Myocyte (in vitro differentiated cells): ENCODE measurements at regions not wholly inside any gene's neighbourhood (a gene's known extent, or its start where the extent isn't known, plus 50 kb on each side); places are given as distances from the start of the nearest gene placed in this dataset.
"Not testable (repeated sequence)": the region's sequence is repeated elsewhere in the genome, so short reads cannot be mapped to it uniquely, and the experiment has no call there.

Experiments
- DNase-seq: peaks from one replicate; pipeline ENCODE4 v3.0.0-alpha.2; 2012; ENCODE audit warnings: low read depth

DNA sequence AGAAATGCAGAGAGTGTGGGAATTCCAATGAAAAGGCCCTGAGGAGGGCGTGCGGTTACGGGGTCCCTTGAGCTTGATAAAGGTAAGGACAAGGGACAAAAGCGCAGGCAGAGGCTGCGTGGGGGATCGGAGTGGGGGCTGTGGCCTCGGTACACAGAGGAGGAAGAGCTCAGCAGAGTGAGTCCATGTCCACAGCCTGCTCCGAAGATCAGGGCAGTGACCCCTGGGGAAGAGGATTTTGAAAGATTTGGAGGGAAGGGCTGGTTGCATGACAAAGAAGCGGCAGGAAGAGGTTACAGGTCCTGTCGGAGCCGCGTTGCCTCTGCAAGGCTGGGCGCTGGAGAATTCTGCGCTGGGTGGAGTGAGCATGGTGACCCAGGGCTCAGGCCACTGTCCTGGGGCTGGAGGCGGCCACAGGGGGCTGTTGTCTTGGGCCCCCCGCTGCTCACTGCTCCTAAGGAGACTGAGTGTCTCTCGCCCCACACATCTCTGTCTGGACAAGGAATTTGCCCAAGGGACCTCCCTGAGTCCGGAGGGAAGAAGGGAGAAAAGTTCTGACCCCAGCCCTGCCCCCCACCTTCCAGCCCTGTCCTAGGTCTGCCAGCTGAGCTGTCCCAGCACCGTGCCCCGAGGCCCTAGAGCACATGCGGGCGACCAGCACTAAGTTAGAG, 69.8 kb upstream of the INSIG1 start:
- DNase-seq: no peak

DNA sequence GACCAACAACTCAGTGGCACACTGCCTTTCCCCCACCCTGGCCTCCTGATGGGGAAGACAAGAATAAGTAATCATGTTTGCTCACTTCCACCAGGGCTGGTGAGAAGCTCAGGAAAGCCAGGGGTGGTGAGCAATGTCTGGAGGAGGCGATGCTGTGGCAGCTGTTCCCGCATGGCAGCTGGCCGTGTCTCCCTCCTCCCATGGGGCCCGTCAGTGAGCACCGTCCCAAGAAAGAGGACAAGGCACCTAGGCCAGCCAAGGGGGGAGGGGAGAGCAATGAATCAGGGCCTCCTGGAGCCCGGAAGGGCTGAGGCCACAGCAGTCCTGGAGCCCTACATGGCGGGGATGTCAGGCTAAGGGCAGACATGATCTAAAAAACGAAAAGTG, 69.2 kb upstream of the INSIG1 start:
- DNase-seq: peak; percentile 85

DNA sequence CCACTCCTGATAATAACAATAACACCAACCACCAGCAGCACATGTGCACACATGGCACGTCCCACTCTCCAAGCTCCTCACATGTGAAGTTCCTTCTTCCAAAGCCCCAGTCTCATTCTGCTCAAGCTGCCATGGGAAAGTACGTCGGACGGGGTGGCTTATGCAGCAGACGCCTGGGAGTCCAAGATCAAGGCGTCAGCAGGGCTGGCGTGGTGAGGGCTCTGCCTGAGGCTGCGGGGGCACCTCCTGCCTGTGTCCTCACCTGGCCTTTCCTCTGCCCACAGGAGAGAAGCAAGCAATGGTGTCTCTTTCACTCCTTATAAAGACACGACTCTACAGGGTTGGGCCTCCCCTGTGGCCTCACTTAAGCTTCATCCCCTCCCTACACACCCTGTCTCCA, 68.8 kb upstream of the INSIG1 start:
- DNase-seq: peak; percentile 58

DNA sequence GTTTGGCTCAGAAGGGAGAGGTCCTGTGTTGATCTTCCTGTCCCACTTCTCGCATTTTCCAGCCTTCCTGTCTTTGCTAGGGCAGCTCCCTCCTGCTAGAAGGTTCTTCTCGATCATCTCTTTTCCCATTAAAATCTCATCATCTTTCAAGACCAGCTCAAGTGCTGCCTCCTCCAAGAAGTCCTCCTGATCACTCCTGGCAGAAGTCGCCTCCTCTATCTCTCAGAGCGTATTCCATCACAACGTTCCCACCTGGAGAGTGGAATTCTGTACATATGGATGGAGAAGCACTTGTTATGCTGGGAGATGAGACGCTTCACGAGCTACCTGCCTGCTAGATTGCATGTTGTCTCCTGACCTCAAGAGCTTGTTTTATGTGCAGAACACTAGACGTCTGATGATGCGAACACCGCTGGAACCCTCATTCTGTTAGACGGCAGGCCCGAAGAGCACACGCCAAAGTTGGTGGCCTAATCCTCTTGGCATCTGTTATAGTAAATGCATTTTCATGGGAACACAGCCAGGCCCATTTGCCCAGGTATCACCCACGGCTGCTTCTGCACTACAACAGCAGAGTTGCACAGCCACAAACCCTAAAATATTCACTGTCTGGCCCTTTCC, 68.0 kb upstream of the INSIG1 start:
- no peak for DNase-seq

DNA sequence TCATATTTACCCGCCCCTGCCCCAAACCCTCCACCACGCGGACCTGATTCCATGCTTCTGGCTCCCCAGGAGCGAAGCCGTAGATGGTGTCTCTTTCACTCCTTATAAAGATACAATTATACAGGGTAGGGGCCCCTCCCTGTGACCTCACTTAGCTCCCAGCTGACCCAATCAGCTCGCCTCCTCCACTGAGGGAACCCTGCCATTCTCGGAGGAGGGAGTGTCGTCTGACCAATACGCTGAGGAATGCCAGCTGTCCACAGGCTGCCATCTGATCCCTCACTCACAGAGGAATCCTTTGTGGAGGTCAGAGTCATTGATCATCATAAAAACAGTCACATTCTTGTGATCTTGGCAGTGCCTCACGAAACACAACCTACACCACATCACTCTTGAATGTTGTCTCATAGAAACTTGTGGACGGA, 67.5 kb upstream of the INSIG1 start:
- DNase-seq: peak; percentile 100

DNA sequence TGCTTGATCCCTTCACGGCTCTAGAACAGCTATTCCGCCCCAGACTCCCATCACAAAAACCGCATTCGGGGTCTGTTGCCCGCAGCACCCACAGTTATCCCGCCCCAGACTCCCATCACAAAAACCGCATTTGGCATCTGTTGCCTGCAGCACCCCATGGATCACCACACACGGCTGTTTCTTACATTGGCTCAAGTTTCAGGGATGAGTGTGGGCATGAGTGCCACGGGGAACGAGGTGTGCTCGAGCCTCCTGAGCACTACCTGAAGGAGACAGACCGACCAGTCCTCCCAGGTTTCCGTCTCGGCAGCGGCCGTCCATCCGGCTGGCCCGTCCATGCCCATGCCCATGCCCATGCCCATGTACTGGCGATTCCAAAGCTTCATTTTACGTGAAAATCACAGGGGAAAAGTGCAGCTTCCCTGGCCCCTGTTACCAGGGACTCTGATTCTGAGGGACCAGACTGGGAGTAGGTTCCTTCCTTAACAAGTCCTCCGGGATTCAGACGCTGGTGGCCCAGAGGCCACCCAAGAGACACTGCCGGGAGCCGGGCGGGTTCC, 66.4 kb upstream of the INSIG1 start:
- no peak for DNase-seq

DNA sequence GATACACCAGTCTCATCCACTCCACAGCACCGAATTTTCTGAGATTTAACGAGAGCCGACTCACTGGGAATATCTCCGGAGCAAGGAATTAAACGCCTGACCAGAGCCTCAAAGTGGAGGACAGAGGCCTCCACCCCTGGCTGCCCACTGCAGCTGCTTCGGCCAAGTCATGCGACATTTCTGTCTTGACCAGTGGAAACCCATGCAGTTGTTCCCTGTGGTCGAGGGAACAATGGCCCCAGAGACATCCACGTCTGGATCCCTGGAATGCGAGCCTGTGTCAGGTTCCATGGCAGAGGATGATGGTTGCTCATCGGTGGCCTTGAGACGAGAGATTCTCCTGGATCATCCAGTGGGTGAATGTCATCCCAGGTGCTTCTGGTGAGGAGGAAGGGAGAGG, 65.7 kb upstream of the INSIG1 start:
- DNase-seq: peak; percentile 88

DNA sequence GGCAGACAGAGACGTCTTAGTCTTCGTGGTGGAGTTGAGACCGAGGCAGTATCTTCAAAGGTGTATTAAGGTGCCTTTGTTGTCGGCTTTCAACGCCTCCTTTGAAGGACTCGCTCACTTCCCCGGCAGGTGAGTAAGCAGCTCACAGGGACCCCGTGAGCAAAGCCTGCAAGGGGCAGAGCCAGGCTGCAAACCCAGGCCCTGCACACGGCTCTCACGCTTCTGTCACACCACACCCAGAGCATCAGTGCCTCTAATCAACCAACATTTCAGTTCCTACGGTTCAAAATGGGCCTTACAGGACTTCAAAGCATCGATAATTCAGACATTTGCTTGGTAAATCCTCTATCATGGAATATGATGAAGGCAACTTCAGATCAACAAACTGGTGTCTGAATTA, 64.8 kb upstream of the INSIG1 start:
- DNase-seq: no peak

DNA sequence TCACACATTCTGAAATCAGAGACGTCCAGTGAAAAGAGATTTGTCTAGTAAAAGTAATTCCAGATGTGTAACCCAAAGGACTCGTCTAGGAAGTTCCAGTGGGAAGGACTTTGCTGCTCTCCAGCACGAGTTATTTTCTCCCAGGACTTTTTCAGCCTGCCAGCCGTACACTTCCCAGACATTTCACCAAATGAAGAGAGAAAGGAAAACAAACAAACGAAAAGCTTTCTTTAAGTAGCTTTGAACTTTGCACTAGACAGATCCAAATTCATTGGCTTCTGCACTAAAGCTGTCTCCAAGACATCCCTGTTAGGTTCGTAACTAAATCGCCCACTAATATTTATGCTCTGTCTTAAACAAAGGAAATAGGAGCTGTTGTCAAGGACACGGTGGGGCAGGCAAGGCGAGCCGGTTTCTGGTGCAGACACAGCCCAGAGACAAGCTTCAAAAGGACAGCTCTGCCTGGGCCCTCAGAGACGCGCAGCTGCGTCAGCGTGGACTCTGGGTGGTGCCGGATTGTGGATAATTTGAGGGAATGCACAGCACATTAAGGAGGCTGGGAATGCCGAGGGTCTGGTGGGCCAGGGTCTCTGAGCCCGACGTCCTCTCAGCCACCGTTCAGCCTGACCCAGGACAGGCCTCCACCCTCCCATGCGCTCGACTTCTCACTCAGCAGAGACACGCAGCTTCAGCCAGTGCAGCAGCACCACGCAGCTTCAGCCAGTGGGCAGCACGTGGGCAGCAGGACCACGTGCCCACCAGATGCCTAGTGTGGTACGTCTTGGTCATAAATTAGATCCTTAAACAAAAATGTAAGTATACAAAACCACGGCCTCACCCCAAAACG, 64.1 kb upstream of the INSIG1 start:
- DNase-seq: no peak

DNA sequence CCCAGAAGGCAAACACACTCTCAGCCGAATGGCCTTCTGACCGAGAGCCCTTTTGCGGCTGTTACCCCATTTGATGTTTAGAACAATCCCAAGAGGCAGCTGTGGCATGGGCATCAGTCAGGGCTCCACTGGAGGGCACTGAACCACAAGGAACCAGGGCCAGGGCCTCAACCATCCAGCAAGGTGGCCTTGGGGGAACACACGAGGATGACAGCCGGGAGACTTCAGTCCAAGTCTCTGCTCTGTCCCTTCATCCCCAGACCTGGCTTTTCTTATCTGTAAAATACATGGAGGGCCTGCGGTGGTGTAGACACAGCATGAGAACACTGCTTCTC, 63.6 kb upstream of the INSIG1 start:
- peak; percentile 51 for DNase-seq

DNA sequence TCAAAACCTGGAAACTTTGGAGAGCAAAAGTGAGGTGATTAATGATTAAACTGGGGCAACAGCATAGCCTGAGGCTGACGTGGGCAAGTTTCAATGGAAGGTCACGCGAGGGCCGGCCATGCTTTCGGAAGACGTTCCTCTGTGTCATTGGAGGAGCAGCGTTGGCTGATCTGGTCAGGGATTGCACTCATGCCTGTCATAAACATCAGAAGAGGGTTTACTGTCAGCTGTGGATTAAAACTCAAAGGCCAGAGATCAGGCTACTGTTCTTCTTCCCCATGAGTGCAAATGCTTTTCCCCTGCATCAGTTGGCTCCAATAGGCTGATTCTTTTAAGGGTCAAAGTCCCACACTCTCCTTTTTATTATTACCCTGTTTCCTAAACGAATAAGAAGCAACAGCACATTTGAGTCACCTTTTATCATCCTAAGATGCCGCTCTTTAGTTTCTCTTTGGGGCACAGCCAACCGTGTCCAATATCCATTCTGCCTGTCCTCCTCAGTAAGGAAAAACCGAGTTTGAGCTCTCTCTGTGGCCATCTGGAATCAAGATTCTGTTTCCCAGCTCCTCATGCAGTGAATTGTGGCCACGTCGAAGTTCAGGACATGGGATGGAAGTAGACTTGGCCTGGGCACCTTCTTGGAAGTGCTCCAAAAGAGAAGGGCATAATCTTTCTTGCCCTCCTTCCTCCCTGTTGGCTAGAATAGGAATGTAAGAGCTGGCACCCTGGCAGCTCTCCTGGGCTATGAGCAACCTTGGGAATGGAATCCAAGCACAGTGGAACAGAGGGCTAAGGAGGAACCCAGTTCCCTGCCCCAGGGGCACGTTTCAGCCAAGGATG, 62.5 kb upstream of the INSIG1 start:
- DNase-seq: no peak

DNA sequence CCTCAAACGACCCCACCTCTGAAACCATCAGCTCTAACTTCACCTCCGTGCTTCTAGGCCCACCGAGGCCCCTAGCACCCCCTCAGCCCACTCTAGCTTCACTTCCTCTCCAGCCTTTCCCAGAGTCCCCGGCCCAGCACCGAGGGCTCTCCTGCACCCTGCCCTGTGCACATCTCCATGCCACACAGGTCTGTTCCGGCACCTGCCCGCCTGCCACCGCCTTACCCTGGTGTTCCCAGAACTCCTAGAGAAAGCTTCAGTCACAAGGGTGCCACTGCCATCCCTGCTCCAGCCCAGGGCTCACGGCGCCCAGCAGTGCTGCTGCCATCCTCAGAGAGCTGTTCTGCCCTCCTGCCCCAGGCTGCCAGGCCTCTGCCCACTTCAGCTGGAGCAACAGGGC, 61.3 kb upstream of the INSIG1 start:
- no peak for DNase-seq

DNA sequence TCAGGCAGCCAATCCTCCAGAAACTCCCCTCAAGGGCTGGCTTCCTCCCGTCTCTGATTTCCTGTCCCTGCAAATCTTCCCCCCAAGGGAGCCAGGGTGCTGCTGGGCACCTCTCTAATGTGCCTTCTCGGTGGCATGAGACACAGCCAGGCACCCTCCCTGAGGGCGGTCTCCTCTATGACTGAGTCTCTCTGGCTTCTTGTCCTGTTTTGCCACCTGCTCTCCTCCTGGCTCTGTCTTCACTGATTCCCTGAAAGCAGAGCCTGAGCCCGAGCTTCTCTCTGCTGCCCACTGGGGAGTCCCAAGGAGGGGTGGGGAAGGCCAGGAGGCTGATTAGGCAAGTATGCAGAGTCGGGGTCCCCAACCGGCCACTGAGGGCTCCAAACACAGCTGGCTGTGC, 60.4 kb upstream of the INSIG1 start:
- DNase-seq: no peak

DNA sequence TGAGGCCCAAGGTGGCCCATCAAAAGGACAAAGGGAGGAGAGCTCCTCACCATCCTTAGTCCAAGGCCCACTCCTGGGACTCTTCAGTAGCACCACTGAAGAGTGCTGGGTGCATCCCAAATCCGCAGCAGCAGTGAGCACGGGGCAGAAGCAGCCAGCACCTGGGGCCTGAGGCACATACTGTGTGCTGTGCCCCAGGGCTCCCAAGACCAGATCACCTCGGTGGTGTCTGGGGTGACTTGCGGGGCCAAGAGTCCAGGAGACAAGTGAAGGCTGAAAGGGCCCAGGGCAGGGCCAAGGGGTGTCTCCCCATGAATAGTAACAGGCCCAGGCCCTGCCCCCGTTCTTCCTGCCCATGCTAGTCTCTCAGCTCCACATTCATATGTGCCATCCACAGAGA, 59.9 kb upstream of the INSIG1 start:
- DNase-seq: no peak

DNA sequence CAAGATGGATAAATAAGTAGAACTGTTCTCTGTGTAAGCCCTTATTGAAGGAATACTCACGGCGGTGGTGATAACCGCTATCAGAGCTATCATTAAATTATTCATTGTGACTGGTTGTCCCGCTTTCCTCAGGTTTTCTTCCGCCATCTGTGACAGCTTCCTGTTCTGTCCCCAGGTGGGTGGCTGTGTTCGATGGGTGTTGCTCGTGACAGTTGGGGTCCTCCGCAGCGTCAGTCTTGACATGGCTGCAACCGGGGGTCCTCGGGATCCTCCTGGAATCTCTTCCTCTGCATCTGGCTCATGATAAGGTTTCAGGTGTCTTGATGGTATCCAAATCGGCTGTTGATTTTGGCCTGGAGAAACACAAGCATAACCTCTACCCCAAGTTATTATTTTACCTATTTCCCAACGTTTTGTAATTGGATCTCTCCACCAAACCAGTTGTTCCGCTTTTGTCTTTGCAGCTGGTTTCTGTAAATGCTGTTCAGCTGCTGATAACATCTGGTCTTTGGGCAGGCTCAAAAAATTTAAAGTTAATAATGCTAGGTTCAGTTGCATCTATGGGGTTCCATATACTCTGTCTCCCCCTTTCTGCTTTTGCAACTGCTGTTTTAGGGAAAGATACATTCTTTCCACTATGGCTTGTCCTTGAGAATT, 58.1 kb upstream of the INSIG1 start:
- DNase-seq: not testable (repeated sequence)

DNA sequence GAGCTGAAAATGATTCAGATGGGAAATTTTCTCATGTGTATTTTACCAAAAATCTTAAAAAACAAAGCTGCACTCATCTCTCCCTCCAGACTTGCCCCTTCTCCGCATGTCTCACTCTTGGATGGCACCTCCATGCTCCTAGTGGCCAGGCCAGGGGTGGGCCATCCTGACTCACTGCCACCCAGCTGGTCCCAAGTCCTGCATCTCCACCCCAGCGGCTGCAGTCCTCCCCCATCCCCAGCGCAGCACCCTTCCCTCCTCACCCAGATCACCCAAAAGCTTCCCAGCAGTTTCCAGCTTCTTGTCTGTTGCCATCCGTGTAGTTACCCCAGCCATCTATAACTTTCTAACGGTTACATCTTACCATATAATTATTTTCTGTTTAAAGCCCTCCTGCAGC, 53.0 kb upstream of the INSIG1 start:
- no peak for DNase-seq

DNA sequence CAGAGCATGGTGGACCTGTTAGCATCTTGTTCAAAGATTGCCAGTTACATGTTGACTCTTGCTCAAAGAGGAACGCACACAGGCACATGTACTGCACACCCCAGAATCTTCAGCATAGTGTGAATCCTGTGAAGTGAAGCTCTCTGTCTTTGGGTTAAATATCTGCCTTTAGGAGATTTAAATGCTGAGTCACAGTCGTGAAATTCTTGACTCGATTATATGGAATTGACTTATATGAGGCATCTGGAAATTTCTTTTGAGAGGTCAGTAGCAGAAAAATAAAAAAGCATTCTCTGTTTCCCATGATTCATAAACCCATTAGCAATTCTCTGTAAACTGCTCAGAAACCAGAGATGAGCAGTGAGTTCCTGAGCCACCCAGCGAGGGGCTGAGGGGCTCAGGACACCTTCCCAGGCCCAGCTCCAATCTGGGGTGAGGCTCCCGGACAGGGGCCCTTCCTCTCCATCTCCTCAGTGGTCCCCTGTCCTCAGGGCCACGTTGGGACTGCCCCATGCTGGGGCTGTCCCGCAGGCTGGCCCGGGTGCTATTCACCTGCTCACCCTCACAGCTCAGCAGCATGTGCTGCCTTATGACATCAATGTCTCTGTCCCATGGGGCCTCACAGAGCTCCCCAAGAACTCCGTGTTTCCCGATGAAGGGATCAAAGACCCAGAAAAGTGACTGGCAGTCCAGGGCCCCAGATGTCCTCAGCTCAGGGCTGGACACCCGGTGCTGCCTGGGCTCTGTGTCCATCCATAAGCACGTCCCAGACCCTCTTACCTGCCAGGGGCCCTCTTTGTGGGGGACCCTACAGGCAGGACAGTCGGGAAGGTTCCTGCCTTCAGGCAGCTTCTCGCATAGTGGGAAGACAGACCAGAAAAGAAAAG, 50.0 kb upstream of the INSIG1 start:
- no peak for DNase-seq
